HG02798 (cell line): ENCODE measurements at regions not wholly inside any gene's neighbourhood (a gene's known extent, or its start where the extent isn't known, plus 50 kb on each side); places are given as distances from the start of the nearest gene placed in this dataset.
"Not testable (repeated sequence)": the region's sequence is repeated elsewhere in the genome, so short reads cannot be mapped to it uniquely, and the experiment has no call there.

Source experiments
- ATAC-seq: cut with Tn5 transposase; IDR thresholded peaks from one replicate; pipeline ENCODE4 v1.9.1; 2021; ENCODE audit warnings: mild to moderate bottlenecking; ENCODE audit not compliant: unreplicated experiment, poor library complexity

- no peak for ATAC-seq
Observed at GRCh38 chr6:44020148-44020547, 107.1 kb downstream of the MRPL14 start.

DNA sequence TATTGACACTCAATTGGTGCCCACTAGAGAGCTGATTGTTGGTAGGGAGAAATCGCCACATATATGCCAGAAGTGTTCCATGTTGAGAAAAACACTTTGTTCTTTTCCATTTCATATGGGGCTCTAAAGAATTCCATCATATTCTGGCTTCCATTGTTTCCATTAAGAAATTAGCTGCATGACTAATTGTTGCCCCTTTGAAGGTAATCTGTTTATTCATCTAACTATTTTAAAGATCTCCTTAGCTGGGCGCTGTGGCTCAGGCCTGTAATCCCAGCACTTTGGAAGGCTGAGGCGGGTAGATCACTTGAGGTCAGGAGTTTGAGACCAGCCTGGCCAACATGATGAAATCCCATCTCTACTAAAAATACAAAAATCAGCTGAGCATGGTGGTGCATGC, 109.9 kb downstream of the MRPL14 start:
- ATAC-seq = not testable (repeated sequence)

GRCh38 chr6:44016131-44016870, 111.0 kb downstream of the MRPL14 start:
- no peak for ATAC-seq

DNA sequence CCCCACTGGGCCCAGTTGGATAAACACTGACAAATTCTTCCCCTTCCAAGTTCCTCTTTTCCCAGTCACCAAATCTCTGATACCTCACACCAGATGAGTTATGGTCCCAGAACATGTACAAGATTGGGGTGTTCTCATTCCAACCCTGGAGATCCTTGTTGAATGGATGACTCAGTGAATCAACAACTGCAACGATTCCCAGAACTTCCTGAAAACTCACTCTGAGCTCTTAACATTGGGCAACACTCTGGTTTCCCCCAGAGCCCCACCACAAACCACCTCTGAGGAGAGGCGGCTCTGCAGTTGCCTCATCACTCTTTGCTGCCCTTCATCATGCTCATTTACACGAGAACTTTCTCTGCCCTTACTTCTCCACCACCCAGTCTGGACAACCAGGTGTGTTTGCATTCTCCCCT, 115.2 kb downstream of the MRPL14 start:
- ATAC-seq = no peak

DNA sequence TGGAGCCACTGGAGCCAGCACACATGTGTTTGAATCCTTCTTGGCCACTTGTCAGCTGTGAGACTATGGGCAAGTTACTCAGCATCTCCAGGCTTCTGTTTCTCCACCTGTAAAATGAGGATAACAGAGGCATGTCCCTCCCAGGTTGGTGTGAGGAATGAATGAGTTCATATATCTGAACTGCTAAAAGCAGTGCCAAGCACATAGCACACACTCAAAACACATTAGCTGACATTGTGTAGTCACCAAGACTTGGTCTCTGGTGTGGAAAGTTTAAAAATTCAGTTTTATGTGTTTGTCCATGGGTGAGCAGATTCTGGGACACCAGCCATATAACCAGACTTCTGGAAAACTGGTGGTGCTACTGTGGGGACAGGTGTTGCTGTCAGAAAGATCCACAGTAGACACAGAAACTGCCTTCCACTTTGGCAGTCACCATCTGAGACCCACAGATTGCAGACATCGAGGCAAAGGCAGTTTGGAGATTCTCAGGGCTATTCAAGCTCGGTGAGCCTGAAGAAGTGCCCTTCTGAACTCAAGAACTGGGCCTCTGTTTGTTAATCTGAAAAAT, 115.8 kb downstream of the MRPL14 start:
- no peak for ATAC-seq

DNA sequence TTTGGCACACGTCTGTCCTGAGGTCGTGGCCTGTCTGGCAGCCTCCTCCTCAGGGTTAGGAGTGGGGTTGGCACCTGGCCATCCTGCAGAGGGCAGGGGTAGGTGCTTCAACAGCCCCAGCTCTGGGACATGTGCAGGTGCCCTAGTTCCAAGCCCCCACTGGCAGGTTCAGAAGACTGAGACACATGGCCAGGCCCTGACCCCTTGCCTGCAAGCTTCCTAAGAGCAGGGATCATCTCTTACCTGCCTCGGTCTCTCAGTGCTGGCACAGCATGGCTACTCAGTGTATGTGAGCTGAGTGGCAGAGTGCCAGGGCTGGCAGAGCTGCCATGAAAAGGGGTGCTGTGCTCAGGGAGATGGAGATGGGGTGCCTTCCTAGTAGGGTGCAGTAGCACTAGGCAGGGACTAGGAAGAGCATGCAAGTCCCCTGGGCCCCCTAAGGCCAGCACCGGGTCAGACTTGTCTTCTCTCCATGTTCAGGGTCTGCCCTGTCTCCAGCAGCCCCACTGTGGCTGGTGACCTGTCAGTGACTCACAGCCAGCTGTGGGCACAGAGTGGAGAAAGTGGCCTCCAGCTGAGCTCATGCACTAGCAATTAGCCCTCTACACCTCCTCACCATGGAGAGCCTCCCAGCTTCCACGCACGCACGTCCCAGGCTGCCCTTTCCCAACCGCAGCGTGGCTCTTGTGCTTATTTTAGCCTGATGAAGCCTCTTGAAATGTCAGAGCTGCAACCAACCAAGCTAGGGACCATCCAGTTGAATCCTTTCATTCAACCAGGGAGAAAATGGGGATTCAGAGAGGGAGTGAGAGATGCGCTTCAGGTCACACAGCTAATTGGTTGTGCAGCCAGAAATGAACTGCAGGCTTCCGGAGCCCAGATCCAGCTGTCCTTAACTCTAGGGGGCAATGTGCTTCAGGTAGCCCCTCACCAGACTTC, 116.6 kb downstream of the MRPL14 start:
- ATAC-seq = no peak

DNA sequence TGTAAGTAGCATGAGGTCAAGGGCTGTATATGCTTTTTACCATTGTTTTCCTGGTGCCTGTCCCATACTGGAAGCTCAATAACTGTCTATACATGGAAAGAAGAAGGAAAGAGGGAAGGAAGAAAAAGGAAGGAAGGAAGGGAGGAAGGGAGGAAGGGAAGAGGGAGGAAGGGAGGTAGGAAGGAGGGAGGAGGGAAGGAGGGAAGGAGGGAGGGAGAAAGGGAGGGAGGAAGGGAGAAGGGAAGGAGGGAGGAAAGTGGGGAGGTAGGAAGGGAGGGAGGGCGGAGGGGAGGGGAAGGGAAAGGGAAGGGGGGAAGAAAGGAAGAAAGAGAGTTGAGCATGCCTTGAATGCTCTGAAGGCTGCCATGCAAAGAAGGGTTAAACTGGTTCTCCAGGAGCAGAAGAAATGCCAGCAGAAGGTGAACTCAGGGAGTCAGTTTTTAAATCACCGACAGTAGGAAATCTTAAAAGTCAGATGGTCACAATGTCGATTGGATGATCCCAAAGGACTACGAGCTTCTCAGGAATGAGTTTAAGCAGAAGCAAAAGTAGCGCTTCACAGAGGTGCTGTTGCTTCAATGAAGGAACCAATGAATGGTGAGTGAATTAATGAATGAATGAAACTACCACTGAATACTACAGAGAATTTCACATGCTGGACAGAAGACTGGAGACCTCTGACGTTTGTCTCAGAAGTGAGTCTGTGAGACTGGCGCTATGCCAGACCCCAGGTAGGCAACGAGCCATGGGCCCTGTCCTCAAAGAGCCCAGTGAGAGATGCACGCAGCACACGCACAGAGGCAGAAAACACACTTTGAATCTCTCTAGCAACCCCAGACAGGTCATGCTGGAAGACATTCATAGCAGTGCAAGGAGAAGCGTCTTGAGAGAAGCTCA, 117.6 kb downstream of the MRPL14 start:
- ATAC-seq = no peak

DNA sequence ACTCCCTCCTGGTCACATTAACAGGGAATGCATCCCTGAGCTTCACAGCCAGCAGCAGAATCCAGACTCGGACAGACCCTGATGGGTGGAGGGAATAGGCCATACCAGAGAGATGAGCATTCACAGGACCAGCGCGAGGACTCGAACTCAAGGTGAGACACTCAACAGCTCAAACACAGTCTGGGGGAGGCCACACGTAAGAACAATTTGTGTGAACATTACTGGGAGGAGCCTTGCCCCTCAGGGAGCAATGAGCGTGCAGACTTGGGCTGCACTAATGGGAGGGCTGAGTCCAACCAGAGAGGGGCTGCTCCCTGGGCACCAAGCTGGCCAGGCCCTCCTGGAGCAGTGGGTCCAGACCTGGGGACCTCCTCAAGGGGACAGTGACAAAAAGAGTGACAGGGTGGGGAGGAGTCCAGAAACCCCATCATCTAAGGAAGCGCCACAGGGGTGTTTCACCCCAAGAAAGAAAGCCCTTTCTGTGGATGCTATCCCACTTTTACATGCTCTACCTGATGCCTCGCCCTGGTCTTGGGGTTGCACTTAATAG, 118.4 kb downstream of the MRPL14 start:
- ATAC-seq = no peak

DNA sequence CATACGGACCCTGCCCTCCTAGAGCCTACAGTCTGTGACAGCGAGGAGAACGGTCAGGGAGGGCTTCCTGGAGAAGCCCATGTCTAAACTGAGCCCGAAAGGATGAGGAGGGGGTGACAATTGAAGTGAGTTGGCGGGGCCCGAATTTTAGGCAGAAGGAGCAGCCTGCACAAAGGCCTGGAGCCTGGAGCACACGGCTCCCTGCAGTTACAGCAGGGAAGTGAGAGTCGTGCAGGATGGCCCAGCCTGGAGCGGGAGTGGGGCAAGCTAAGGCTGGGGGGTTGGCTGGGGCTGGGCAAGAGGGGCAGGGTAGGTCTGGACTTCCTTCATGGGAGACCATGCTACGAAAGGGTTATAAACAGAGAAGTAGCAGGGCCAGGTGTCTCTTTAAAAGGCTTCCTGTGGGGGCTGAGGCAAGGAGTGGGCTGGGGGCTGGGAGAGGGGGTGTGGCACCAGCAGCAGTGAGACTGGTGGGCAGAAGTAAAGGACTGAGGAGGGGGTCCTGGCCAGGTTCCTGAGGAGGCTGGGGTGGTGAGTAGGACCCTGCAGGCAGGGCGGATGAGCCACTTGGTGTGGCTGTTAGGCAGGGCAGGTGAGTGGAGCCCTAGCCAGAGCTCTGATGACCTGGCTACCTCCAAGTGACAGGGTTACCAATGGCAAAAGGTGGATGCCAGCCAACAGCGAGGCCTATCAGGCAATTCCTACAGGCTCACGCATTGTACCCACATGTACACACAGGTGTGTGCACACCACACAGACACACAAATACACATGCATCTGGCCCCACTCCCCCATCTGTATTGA, 119.2 kb downstream of the MRPL14 start:
- ATAC-seq = no peak

- no peak for ATAC-seq
Observed at GRCh38 chr6:44006872-44007303, 120.4 kb downstream of the MRPL14 start.

GRCh38 chr6:44006123-44006871, 121.0 kb downstream of the MRPL14 start:
- no peak for ATAC-seq

DNA sequence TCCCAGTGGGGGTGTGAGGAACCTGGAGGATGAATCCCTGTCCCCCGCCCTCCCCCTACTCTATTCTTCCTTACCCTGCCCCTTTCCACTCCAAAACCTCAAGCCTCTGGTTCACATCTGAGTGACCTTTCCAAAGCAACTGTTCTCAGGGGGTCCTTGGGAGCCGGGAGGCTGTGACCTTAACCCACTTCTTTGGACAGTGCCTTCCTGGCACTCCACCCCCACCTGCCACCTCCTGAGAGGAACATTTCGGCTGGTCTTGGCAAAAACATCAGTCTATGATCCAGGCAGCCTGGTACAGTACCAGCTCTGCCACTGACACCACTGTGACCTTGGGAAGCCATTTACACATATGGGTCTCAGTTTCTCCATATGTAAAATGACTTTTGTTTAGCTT, 121.7 kb downstream of the MRPL14 start:
- no peak for ATAC-seq

DNA sequence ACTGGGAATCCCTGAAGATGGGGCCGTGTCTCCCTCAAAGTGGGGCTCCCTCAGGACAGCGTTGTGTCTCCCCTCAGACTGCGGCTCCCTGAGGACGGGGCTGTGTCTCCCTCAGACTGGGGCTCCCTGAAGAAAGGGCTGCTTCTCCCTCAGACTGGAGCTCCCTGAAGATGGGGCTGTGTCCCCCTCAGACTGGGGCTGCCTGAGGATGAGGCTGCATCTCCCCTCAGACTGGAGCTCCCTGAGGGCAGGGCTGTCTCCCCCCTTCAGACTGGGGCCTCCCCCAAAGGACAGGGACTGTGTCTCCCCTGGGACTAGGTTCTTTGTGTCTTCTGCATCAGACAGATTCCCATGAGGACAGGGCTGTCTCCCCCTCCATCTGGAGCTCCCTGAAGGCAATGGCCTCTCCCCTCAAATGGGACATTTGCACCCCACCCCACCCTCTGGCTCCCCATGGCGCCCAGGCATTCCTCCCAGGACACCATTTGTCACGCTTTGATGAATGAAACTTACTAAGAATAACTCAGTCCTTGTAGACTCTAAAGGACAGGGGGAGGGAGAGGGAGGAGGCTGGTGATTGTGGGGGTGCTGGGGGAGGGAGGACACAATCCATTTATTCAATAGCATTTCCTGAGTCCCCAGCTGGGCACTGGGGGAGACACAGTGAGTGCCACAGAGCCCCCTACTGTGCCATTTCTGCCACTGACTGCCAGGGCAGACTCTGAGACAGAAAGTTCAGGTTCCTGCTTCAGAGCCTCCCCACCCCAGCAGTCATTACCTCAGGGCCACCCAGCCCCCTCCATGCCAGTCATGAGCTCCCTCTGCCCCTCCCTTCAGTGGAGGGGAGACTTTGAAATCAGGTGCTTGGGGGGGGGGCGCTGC, 122.4 kb downstream of the MRPL14 start:
- no peak for ATAC-seq

- ATAC-seq = no peak
Observed at GRCh38 chr6:44004136-44004535, 123.1 kb downstream of the MRPL14 start.

DNA sequence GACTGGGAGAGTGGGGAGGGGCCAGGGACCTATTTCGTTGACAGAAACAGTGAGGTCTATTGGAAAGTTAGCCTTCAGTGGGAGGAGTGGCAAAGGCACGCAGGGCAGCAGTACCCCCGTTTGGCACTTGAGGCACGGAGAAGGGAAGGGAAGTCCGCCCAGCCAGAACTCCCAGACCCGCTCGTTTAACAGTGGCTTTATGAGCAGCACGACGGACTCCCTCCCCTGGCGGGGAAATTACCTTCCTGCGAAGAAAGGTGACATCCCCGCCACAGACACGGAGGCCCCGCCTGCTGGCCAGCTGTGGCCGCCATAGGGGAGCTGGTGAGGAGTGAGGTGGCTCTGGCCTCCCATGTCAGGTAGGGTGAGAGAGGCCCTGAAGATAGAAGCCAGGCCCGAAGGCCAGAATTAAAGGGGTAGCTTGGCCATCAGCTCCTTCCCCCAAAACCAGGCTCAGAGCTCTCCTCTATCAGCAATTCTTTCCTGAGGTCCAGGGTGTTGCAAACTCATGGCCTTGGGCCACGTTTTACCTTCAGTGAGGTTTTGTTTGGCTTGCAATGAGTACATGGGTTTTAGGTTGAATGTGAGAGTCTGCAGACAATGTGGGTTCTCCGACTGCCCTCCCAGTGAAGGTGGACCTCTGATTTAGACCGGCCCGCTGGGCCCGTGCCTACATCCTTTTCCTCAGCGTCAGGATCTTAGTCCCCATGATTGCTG, 123.7 kb downstream of the MRPL14 start:
- peak; percentile 30 for ATAC-seq

DNA sequence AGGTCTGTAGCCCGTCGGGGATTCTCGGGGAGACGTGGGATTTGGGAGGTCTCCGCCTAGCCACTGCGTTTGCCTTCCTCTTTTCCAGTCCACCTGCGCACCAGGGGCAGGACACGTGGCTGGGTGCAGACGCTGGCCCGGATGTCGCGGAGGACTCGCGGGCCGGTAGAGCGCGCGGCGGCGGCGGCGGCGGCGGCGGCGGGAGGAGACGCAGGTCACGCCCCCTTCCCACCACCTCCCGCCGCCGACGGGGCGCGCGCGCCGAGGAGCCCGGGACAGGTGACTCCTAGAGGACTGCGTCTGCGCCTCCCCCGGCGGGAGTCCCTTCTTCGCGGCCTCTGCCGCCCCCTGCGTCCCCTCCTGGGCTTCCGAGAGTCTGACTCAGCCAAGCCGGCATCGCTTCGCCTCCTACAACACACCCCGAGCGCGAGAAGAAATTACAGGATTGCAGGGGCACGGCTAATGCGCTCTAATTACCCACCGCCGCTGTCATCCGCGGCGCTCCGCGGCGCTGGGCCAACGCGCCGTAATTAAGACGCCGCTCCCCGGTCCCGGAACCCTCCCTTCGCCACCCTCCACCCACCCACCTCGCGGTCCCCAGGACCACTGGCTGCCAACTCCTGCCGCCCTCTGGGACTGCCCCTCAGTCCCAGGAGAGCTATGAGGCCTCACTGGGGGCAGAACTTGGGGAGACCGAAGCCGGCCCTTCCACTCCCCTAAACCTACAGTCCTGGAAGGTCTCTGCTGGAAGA, 124.5 kb downstream of the MRPL14 start:
- peak; percentile 38 for ATAC-seq
